GM23338 (cell line): ENCODE measurements at regions not wholly inside any gene's neighbourhood (a gene's known extent, or its start where the extent isn't known, plus 50 kb on each side); places are given as distances from the start of the nearest gene placed in this dataset.

ENCODE experiments used
- ATAC-seq: fragments of 200-7000 bp; cut with Tn5 transposase; 3 replicates; pipeline ENCODE4 v1.9.1; 2020
- DNase-seq: peaks from one replicate; pipeline ENCODE4 v3.0.0-alpha.2; 2015; ENCODE audit warnings: low spot score
- H2AFZ ChIP-seq: fragments of 200-600 bp; sonication (generic); 2 replicates; pipeline ENCODE4 v1.8.0; 2016; ENCODE audit warnings: antibody characterized with exemption, mild to moderate bottlenecking, moderate library complexity
- H3F3A ChIP-seq: fragments of 200-600 bp; sonication (generic); replicated peaks from 2 replicates; pipeline ENCODE4 v1.8.0; 2017; ENCODE audit warnings: antibody characterized with exemption, mixed run types, low read depth
- H3K27ac ChIP-seq: fragments of 200-600 bp; sonication (generic); 2 replicates; pipeline ENCODE4 v1.6.1; 2016; ENCODE audit warnings: low read depth
- H3K27me3 ChIP-seq: fragments of 200-600 bp; sonication (generic); 2 replicates; pipeline ENCODE4 v1.8.0; 2016; ENCODE audit warnings: mild to moderate bottlenecking, mixed run types, moderate library complexity; ENCODE audit not compliant: insufficient read depth
- H3K36me3 ChIP-seq: fragments of 200-600 bp; sonication (generic); 2 replicates; pipeline ENCODE4 v1.8.0; 2016; ENCODE audit warnings: mild to moderate bottlenecking; ENCODE audit not compliant: insufficient read depth
- H3K4me1 ChIP-seq: fragments of 200-600 bp; sonication (generic); 2 replicates; pipeline ENCODE4 v1.8.0; 2016; ENCODE audit warnings: mild to moderate bottlenecking, moderate library complexity; ENCODE audit not compliant: insufficient read depth
- H3K4me2 ChIP-seq: fragments of 200-600 bp; sonication (generic); 2 replicates; pipeline ENCODE4 v1.7.1; 2017; ENCODE audit warnings: mixed run types
- H3K4me3 ChIP-seq: fragments of 200-600 bp; sonication (generic); 2 replicates; pipeline ENCODE4 v1.6.1; 2016; ENCODE audit warnings: mixed run types
- H3K79me2 ChIP-seq: fragments of 200-600 bp; sonication (generic); replicated peaks from 2 replicates; pipeline ENCODE4 v1.8.0; 2017; ENCODE audit warnings: mild to moderate bottlenecking; ENCODE audit not compliant: insufficient read depth
- H3K9me2 ChIP-seq: fragments of 200-600 bp; sonication (generic); 2 replicates; pipeline ENCODE4 v1.8.0; 2017; ENCODE audit not compliant: insufficient read depth
- H4K20me1 ChIP-seq: fragments of 200-600 bp; sonication (generic); replicated peaks from 2 replicates; pipeline ENCODE4 v1.8.0; 2017; ENCODE audit warnings: mild to moderate bottlenecking; ENCODE audit not compliant: insufficient read depth
- H3K27ac Mint-ChIP-seq: 2 replicates; pipeline ENCODE4 v1.8.0; 2020; ENCODE audit warnings: inconsistent platforms, mild to moderate bottlenecking, moderate library complexity, mixed read lengths
- H3K27me3 Mint-ChIP-seq: 3 replicates; pipeline ENCODE4 v1.8.0; 2022; ENCODE audit warnings: low read depth, mild to moderate bottlenecking, moderate library complexity, mixed read lengths, inconsistent platforms; ENCODE audit not compliant: insufficient read depth, poor library complexity
- H3K36me3 Mint-ChIP-seq: 3 replicates; pipeline ENCODE4 v1.8.0; 2021; ENCODE audit warnings: low read depth, mild to moderate bottlenecking, inconsistent platforms, moderate library complexity, mixed read lengths
- H3K4me1 Mint-ChIP-seq: 3 replicates; pipeline ENCODE4 v1.8.0; 2020; ENCODE audit warnings: mild to moderate bottlenecking, inconsistent platforms, mixed read lengths
- H3K4me3 Mint-ChIP-seq: 3 replicates; pipeline ENCODE4 v1.8.0; 2021; ENCODE audit warnings: moderate library complexity, mild to moderate bottlenecking, inconsistent platforms, mixed read lengths
- H3K9me3 Mint-ChIP-seq: 3 replicates; pipeline ENCODE4 v1.8.0; 2020; ENCODE audit warnings: moderate library complexity, mild to moderate bottlenecking, inconsistent platforms, mixed read lengths
- CREB1 ChIP-seq: fragments of 250-450 bp; sonication (Bioruptor Pico); IDR thresholded peaks from 2 replicates; pipeline ENCODE4 v1.5.0; 2020; ENCODE audit warnings: low read depth, mild to moderate bottlenecking, moderate library complexity
- EZH2 ChIP-seq: fragments of 200-600 bp; sonication (generic); IDR thresholded peaks from one replicate; pipeline ENCODE4 v1.8.0; 2017; ENCODE audit warnings: antibody characterized with exemption, mild to moderate bottlenecking, low read depth; ENCODE audit not compliant: unreplicated experiment
- EZH2phosphoT487 ChIP-seq: fragments of 200-600 bp; sonication (generic); IDR thresholded peaks from one replicate; pipeline ENCODE4 v1.8.1; 2018; ENCODE audit warnings: antibody characterized with exemption; ENCODE audit not compliant: unreplicated experiment
- JUNB ChIP-seq: IDR thresholded peaks from one replicate; pipeline ENCODE4 v1.6.1; 2016; ENCODE audit warnings: antibody characterized with exemption; ENCODE audit not compliant: unreplicated experiment
- NANOG ChIP-seq: IDR thresholded peaks from 2 replicates; pipeline ENCODE4 v1.6.1; 2016; ENCODE audit warnings: antibody characterized with exemption, borderline replicate concordance
- POLR2AphosphoS5 ChIP-seq: IDR thresholded peaks from 2 replicates; pipeline ENCODE4 v1.6.1; 2016; ENCODE audit warnings: antibody characterized with exemption, low read depth
- STAT1 ChIP-seq: IDR thresholded peaks from one replicate; pipeline ENCODE4 v1.6.1; 2016; ENCODE audit warnings: antibody characterized with exemption; ENCODE audit not compliant: unreplicated experiment
- ZNF114 ChIP-seq: fragments of 250-450 bp; sonication (Bioruptor Pico); IDR thresholded peaks from 2 replicates; pipeline ENCODE4 v1.5.0; 2020; ENCODE audit warnings: mild to moderate bottlenecking, moderate library complexity
- ZNF331 ChIP-seq: fragments of 250-450 bp; sonication (Bioruptor Pico); IDR thresholded peaks from 2 replicates; pipeline ENCODE4 v1.5.0; 2020; ENCODE audit warnings: low read depth, mild to moderate bottlenecking, moderate library complexity
- ZNF462 ChIP-seq: fragments of 250-450 bp; sonication (Bioruptor Pico); IDR thresholded peaks from 2 replicates; pipeline ENCODE4 v1.5.0; 2020; ENCODE audit warnings: mild to moderate bottlenecking, moderate library complexity
- TF ChIP-seq, protein P1 (sequence below): IDR thresholded peaks from one replicate; pipeline ENCODE4 v1.6.1; 2018; ENCODE audit warnings: antibody characterized with exemption; ENCODE audit not compliant: unreplicated experiment
- TF ChIP-seq, protein P2 (sequence below): IDR thresholded peaks from 2 replicates; pipeline ENCODE4 v1.6.1; 2016; ENCODE audit warnings: antibody characterized with exemption

- TF ChIP-seq ZNF462 (no peak), CREB1 (CRISPR knock-in tag) (no peak)
- TF ChIP-seq, protein P1, sequence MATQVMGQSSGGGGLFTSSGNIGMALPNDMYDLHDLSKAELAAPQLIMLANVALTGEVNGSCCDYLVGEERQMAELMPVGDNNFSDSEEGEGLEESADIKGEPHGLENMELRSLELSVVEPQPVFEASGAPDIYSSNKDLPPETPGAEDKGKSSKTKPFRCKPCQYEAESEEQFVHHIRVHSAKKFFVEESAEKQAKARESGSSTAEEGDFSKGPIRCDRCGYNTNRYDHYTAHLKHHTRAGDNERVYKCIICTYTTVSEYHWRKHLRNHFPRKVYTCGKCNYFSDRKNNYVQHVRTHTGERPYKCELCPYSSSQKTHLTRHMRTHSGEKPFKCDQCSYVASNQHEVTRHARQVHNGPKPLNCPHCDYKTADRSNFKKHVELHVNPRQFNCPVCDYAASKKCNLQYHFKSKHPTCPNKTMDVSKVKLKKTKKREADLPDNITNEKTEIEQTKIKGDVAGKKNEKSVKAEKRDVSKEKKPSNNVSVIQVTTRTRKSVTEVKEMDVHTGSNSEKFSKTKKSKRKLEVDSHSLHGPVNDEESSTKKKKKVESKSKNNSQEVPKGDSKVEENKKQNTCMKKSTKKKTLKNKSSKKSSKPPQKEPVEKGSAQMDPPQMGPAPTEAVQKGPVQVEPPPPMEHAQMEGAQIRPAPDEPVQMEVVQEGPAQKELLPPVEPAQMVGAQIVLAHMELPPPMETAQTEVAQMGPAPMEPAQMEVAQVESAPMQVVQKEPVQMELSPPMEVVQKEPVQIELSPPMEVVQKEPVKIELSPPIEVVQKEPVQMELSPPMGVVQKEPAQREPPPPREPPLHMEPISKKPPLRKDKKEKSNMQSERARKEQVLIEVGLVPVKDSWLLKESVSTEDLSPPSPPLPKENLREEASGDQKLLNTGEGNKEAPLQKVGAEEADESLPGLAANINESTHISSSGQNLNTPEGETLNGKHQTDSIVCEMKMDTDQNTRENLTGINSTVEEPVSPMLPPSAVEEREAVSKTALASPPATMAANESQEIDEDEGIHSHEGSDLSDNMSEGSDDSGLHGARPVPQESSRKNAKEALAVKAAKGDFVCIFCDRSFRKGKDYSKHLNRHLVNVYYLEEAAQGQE, result no peak
These were observed 176.7 kb downstream of the LYPLAL1 start (continued) for GRCh38 chr1:219350172-219350931.

DNA sequence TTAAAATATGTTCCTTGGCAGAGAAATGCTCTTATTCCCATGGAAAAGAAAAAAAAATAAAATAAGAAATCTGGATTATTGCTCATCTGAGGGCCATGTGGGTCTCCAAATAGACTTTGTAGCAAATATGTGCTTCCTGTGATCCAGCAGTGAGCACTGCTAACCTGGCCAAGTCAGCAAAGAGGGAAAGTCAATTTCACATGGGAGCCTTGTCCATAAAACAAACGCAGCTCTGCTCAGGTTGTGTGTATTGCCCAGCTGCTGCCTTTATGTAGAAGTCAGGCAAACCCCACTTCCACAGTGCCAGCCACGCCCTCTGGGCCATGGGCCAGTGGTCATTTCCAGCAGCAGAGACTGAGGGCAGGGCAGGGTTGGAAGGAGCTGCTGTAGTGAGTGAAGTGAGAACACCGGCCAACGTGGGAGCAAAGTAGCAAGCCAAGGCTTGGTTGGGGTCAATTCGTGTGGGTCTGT, 174.3 kb downstream of the LYPLAL1 start:
- Histone ChIP-seq H3K79me2 (no peaks in the 10 kb centered on the region), H3K27ac (no peak overlapping the region), H3K4me2 (no peak overlapping the region), H2AFZ (no peak overlapping the region), H4K20me1 (no peaks in the 10 kb centered on the region), H3K4me3 (no peak overlapping the region), H3K9me2 (0 out of 2 replicates have a peak, but pooled peaks cover 2% of the 10 kb centered on the region), H3F3A (no peaks in the 10 kb centered on the region), H3K4me1 (no peaks in the 10 kb centered on the region), H3K36me3 (no peaks in the 10 kb centered on the region), H3K27me3 (no peaks in the 10 kb centered on the region)
- Mint-ChIP-seq H3K4me3 (no peak overlapping the region), H3K36me3 (peaks cover 7% of the 10 kb centered on the region), H3K9me3 (peaks cover 20% of the 10 kb centered on the region), H3K27ac (no peak overlapping the region), H3K27me3 (no peaks in the 10 kb centered on the region), H3K4me1 (no peaks in the 10 kb centered on the region)
- ATAC-seq, result no peak
- no peak for DNase-seq
- no peak for TF ChIP-seq POLR2AphosphoS5
- TF ChIP-seq, protein P2, sequence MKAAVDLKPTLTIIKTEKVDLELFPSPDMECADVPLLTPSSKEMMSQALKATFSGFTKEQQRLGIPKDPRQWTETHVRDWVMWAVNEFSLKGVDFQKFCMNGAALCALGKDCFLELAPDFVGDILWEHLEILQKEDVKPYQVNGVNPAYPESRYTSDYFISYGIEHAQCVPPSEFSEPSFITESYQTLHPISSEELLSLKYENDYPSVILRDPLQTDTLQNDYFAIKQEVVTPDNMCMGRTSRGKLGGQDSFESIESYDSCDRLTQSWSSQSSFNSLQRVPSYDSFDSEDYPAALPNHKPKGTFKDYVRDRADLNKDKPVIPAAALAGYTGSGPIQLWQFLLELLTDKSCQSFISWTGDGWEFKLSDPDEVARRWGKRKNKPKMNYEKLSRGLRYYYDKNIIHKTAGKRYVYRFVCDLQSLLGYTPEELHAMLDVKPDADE, result no peak
- TF ChIP-seq CREB1 (CRISPR knock-in tag), result no peak
- no peak for TF ChIP-seq EZH2
- TF ChIP-seq NANOG, result no peak
- no peak for TF ChIP-seq ZNF331 (CRISPR knock-in tag)
- no peak for TF ChIP-seq ZNF114 (CRISPR knock-in tag)
- TF ChIP-seq JUNB, result no peak
- no peak for TF ChIP-seq EZH2phosphoT487
- TF ChIP-seq STAT1, result no peak
